CD14-positive monocyte (primary cell): ENCODE measurements at regions not wholly inside any gene's neighbourhood (a gene's known extent, or its start where the extent isn't known, plus 50 kb on each side); places are given as distances from the start of the nearest gene placed in this dataset.

Experiments used
- DNase-seq, 3 donors: peaks; one replicate each; pipeline ENCODE4 v3.0.0-alpha.2; 2011 to 2022
- H2AFZ ChIP-seq: 2 replicates; pipeline ENCODE4 v1.6.0; 2012; ENCODE audit warnings: mild to moderate bottlenecking, low read depth, low read length, inconsistent platforms; ENCODE audit not compliant: insufficient read depth, poor library complexity, severe bottlenecking
- H3K27ac ChIP-seq, 2 donors: 1 replicate in 1 of 2; 2 replicates in 1 of 2; pipeline ENCODE4 v1.5.1; 2012 to 2013; ENCODE audit warnings: low read length in 2 of 2, control low read depth in 1 of 2, inconsistent platforms in 1 of 2, low read depth in 1 of 2, mild to moderate bottlenecking in 1 of 2
- H3K27me3 ChIP-seq, 2 donors: one replicate each; pipeline versions ENCODE4 v1.6.0 to v1.6.1; 2011 to 2013; ENCODE audit warnings: low read length in 2 of 2; ENCODE audit not compliant: control insufficient read depth in 2 of 2, insufficient read depth in 2 of 2
- H3K36me3 ChIP-seq, 2 donors: replicated peaks in 1 of 2; 1 replicate in 1 of 2; 2 replicates in 1 of 2; pipeline versions ENCODE4 v1.5.1 to v1.6.1; 2012 to 2013; ENCODE audit warnings: low read length in 2 of 2, control low read depth in 1 of 2, inconsistent platforms in 1 of 2, mild to moderate bottlenecking in 1 of 2; ENCODE audit not compliant: insufficient read depth in 2 of 2, control insufficient read depth in 1 of 2
- H3K4me1 ChIP-seq, 2 donors: 1 replicate in 1 of 2; 2 replicates in 1 of 2; pipeline versions ENCODE4 v1.5.1 to v1.6.1; 2012 to 2013; ENCODE audit warnings: low read length in 2 of 2, control low read depth in 1 of 2, inconsistent platforms in 1 of 2, mild to moderate bottlenecking in 1 of 2, moderate library complexity in 1 of 2; ENCODE audit not compliant: insufficient read depth in 2 of 2, control insufficient read depth in 1 of 2
- H3K4me2 ChIP-seq: replicated peaks from 2 replicates; pipeline ENCODE3; 2012; ENCODE audit warnings: low read length, moderate library complexity, mild to moderate bottlenecking; ENCODE audit not compliant: poor library complexity, severe bottlenecking; ENCODE audit errors: extremely low read depth
- H3K4me3 ChIP-seq, 3 experiments: fragments of 200-600 bp in 1 of 3; sonication (generic) in 1 of 3; replicated peaks in 1 of 3; 1 replicate in 2 of 3; 2 replicates in 1 of 3; pipeline ENCODE4 v1.5.1; 2011 to 2013; ENCODE audit warnings: low read length in 3 of 3, mild to moderate bottlenecking in 3 of 3, control low read depth in 2 of 3, low read depth in 2 of 3, inconsistent platforms in 1 of 3, moderate library complexity in 1 of 3
- H3K79me2 ChIP-seq: 2 replicates; pipeline ENCODE4 v1.6.0; 2012; ENCODE audit warnings: mild to moderate bottlenecking, control low read depth, inconsistent platforms, low read length, moderate library complexity; ENCODE audit not compliant: insufficient read depth
- H3K9ac ChIP-seq: 2 replicates; pipeline ENCODE4 v1.6.0; 2017; ENCODE audit warnings: low read length, mild to moderate bottlenecking; ENCODE audit not compliant: insufficient read depth, poor library complexity, severe bottlenecking
- H3K9me3 ChIP-seq, 2 donors: replicated peaks in 1 of 2; 1 replicate in 1 of 2; 2 replicates in 1 of 2; pipeline versions ENCODE4 v1.5.1 to v1.6.1; 2012 to 2013; ENCODE audit warnings: low read length in 2 of 2, control low read depth in 1 of 2; ENCODE audit not compliant: control insufficient read depth in 1 of 2, insufficient read depth in 1 of 2
- H4K20me1 ChIP-seq: 2 replicates; pipeline ENCODE4 v1.6.0; 2012; ENCODE audit warnings: mild to moderate bottlenecking, low read length, control low read depth, moderate library complexity; ENCODE audit not compliant: insufficient read depth
- H3K27ac Mint-ChIP-seq, 7 donors: one replicate each; pipeline ENCODE4 v1.8.0; 2020; ENCODE audit warnings: mild to moderate bottlenecking in 7 of 7, mixed read lengths in 7 of 7, moderate library complexity in 6 of 7, inconsistent platforms in 2 of 7
- H3K27me3 Mint-ChIP-seq, 3 donors: one replicate each; pipeline ENCODE4 v1.8.0; 2021 to 2022; ENCODE audit warnings: low read depth in 3 of 3, mild to moderate bottlenecking in 3 of 3, mixed read lengths in 3 of 3, moderate library complexity in 3 of 3, inconsistent platforms in 1 of 3
- H3K36me3 Mint-ChIP-seq, 2 donors: one replicate each; pipeline ENCODE4 v1.8.0; 2020; ENCODE audit warnings: mixed read lengths in 2 of 2, inconsistent platforms in 1 of 2, mild to moderate bottlenecking in 1 of 2
- H3K4me1 Mint-ChIP-seq: one replicate; pipeline ENCODE4 v1.8.0; 2020; ENCODE audit warnings: mild to moderate bottlenecking, mixed read lengths
- H3K4me3 Mint-ChIP-seq, 2 donors: one replicate each; pipeline ENCODE4 v1.8.0; 2020; ENCODE audit warnings: mild to moderate bottlenecking in 2 of 2, mixed read lengths in 2 of 2, moderate library complexity in 1 of 2
- H3K9me3 Mint-ChIP-seq, 7 donors: one replicate each; pipeline ENCODE4 v1.8.0; 2020 to 2022; ENCODE audit warnings: mixed read lengths in 7 of 7, mild to moderate bottlenecking in 6 of 7, moderate library complexity in 6 of 7, inconsistent platforms in 2 of 7
- WGBS: methylation state at CpG from one replicate; pipeline ENCODE4 v1.1.5; 2013; ENCODE audit warnings: missing lambda C conversion rate; ENCODE audit not compliant: insufficient coverage; 5-methylcytosine and 5-hydroxymethylcytosine counted together
- intact Hi-C, 2 donors: fragments of 100-400 bp; cut with micrococcal nuclease; formaldehyde crosslinking; loops; one replicate each; pipeline versions ENCODE4 v1.15.0 to v1.15.1; 2023
- TF ChIP-seq, protein P1 (sequence below): fragments of 200-600 bp; IDR thresholded peaks from one replicate; pipeline ENCODE4 v1.8.0; 2022; ENCODE audit warnings: antibody characterized with exemption, mild to moderate bottlenecking

DNA sequence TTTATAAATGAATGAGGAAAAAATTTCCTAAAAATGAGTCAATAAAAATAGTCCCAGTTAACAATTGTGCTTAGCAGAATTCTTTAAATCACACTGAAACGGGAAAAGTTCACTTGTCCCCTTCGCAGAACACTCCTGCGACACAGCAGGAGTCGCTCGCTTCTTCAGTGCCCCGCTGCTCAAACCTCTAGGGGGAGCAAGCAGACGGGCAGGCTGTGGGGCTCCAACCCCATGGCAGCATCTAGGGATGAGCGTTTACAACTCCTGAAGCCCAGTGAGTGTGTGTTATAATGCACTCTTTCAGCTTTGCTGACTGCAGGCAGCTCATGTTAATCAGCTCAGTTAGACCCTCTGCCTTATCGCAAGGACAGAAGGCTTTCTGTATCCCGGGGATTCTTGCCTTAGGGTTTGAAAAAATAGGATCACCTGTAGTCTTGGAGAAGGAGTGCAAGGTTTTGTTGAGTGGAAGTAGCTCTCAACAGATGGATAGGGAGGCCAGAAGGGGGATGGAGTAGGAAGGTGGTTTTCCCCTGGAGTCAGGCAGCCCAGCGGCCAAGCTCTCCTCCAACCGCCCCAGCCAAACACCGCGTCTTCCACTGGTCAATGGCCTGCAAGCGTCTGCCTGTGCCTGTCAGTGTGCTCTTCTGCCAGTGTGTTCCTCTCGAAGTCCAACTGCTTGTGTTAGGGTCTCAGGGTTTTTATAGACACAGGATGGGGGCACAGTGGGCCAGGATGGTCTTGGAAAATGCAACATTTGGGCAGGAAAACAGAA lies 1977.7 kb upstream of the LRRTM1 start:
- H3K27me3 Mint-ChIP-seq, result peaks cover 0 to 3% (median 0%) of the 10 kb centered on the region in 3 donors
- no peaks in the 10 kb centered on the region for H3K36me3 ChIP-seq
- WGBS, result 86% methylated on average over 16 of the region's 16 CpGs

DNA sequence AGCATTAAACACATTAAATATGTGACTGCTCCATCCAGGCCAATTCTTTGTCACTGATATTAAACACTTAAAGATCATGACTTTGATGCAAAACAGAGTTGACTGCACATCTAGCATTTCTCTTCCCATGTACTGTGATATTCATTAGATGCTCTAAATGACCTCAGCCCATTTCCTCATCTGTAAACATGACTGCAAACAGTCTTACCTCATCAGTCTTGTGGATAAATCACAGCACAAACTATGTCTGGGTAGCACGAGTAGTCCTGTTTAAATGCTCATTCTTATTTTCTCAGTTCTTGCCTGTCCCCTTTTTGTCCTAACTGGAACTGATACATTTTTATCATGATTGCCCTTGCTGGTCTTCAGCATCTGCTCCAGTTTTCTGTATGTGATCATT lies 1974.8 kb upstream of the LRRTM1 start:
- TF ChIP-seq, protein P1, sequence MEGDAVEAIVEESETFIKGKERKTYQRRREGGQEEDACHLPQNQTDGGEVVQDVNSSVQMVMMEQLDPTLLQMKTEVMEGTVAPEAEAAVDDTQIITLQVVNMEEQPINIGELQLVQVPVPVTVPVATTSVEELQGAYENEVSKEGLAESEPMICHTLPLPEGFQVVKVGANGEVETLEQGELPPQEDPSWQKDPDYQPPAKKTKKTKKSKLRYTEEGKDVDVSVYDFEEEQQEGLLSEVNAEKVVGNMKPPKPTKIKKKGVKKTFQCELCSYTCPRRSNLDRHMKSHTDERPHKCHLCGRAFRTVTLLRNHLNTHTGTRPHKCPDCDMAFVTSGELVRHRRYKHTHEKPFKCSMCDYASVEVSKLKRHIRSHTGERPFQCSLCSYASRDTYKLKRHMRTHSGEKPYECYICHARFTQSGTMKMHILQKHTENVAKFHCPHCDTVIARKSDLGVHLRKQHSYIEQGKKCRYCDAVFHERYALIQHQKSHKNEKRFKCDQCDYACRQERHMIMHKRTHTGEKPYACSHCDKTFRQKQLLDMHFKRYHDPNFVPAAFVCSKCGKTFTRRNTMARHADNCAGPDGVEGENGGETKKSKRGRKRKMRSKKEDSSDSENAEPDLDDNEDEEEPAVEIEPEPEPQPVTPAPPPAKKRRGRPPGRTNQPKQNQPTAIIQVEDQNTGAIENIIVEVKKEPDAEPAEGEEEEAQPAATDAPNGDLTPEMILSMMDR, result no peak
- H3K4me1 ChIP-seq, result no peaks in the 10 kb centered on the region
- intact Hi-C loops, result no loop called here
- Mint-ChIP-seq H3K27ac (no peak overlapping the region), H3K4me3 (no peak overlapping the region), H3K27me3 (peaks cover 0 to 3% (median 0%) of the 10 kb centered on the region in 3 donors), H3K36me3 (no peaks in the 10 kb centered on the region), H3K4me1 (no peaks in the 10 kb centered on the region), H3K9me3 (peaks cover 0 to 7% (median 2%) of the 10 kb centered on the region in 7 donors)
- H3K4me2 ChIP-seq, result no peak overlapping the region
- H3K27ac ChIP-seq, result no peak overlapping the region
- no peak overlapping the region for H3K9ac ChIP-seq
- H4K20me1 ChIP-seq, result no peaks in the 10 kb centered on the region
- no peak for DNase-seq
- 78% methylated on average over 1 of the region's 1 CpG for WGBS
- peaks cover 4 to 6% of the 10 kb centered on the region in 2 donors for H3K9me3 ChIP-seq
- H3K79me2 ChIP-seq, result no peaks in the 10 kb centered on the region
- no peak overlapping the region for H2AFZ ChIP-seq
- H3K27me3 ChIP-seq, result no peaks in the 10 kb centered on the region
- no peak overlapping the region for H3K4me3 ChIP-seq
- no peaks in the 10 kb centered on the region for H3K36me3 ChIP-seq

More for the DNA sequence above, 1977.7 kb upstream of the LRRTM1 start:
- no peaks in the 10 kb centered on the region for H3K27me3 ChIP-seq
- no peak overlapping the region for H3K4me3 ChIP-seq
- H3K36me3 Mint-ChIP-seq, result no peaks in the 10 kb centered on the region
- H3K79me2 ChIP-seq, result no peaks in the 10 kb centered on the region
- no peaks in the 10 kb centered on the region for H4K20me1 ChIP-seq
- H3K9me3 ChIP-seq, result peaks cover 0 to 4% of the 10 kb centered on the region in 2 donors
- no peak overlapping the region for H3K4me2 ChIP-seq
- H2AFZ ChIP-seq, result no peak overlapping the region
- H3K4me3 Mint-ChIP-seq, result no peak overlapping the region
- intact Hi-C loops, result no loop called here
- H3K27ac Mint-ChIP-seq, result peak overlapping the region in 1 of 7 donors; percentile 20
- H3K4me1 Mint-ChIP-seq, result peaks cover 3% of the 10 kb centered on the region
- H3K9me3 Mint-ChIP-seq, result peaks cover 0 to 10% (median 2%) of the 10 kb centered on the region in 7 donors
- peaks cover 0 to 5% of the 10 kb centered on the region in 2 donors for H3K4me1 ChIP-seq
- no peak overlapping the region for H3K27ac ChIP-seq
- no peak for DNase-seq
- TF ChIP-seq, protein P1, result no peak
- H3K9ac ChIP-seq, result no peak overlapping the region
